Kidney epithelial cell (primary cell): ENCODE measurements at regions not wholly inside any gene's neighbourhood (a gene's known extent, or its start where the extent isn't known, plus 50 kb on each side); places are given as distances from the start of the nearest gene placed in this dataset.

ENCODE experiments used
- DNase-seq: peaks from one replicate; pipeline ENCODE4 v3.0.0-alpha.2; 2010; ENCODE audit warnings: low read depth
- H3K27me3 ChIP-seq: 2 replicates; pipeline ENCODE4 v1.6.0; 2011; ENCODE audit warnings: low read length; ENCODE audit not compliant: control insufficient read depth, insufficient read depth
- H3K36me3 ChIP-seq: 2 replicates; pipeline ENCODE4 v1.5.1; 2011; ENCODE audit warnings: low read length; ENCODE audit not compliant: control insufficient read depth, insufficient read depth
- H3K4me3 ChIP-seq: 2 replicates; pipeline ENCODE4 v1.5.1; 2011; ENCODE audit warnings: low read depth, mild to moderate bottlenecking, control low read depth, low read length
- TF ChIP-seq, protein P1 (sequence below): IDR thresholded peaks from 2 replicates; pipeline ENCODE4 v1.5.1; 2011; ENCODE audit warnings: mild to moderate bottlenecking, moderate library complexity, low read length, control low read depth, inconsistent platforms; ENCODE audit not compliant: insufficient read depth, poor library complexity, severe bottlenecking

DNA sequence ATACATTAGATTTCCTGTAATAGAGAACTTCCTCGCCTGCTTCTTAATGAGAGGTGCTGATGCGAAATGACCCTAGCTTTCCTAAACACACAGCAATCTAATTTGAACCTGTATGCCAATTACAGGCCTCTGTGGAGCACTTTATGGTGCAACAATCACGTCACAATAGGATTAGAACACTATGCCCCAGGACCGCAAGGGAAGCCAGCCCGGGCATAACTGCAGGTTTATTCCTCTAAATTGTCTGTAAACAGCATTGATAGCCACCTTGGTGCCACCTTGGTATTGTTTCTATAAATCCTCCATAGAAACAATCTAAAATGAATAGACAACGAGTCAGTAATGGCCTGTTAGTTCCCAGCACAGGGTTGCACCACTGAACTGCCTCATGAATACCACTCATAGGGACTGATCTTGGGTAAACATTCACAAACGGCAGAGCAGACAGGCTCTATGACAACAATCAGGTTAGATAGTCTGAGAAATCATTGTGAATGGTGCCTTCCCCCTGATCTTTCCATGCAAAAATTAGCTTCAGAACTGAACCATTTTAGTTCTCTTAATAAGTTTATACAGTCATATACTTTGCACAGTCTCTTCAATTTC, 182.5 kb upstream of the OBI1 start:
- no peaks in the 10 kb centered on the region for H3K27me3 ChIP-seq
- no peaks in the 10 kb centered on the region for H3K36me3 ChIP-seq
- TF ChIP-seq, protein P1, sequence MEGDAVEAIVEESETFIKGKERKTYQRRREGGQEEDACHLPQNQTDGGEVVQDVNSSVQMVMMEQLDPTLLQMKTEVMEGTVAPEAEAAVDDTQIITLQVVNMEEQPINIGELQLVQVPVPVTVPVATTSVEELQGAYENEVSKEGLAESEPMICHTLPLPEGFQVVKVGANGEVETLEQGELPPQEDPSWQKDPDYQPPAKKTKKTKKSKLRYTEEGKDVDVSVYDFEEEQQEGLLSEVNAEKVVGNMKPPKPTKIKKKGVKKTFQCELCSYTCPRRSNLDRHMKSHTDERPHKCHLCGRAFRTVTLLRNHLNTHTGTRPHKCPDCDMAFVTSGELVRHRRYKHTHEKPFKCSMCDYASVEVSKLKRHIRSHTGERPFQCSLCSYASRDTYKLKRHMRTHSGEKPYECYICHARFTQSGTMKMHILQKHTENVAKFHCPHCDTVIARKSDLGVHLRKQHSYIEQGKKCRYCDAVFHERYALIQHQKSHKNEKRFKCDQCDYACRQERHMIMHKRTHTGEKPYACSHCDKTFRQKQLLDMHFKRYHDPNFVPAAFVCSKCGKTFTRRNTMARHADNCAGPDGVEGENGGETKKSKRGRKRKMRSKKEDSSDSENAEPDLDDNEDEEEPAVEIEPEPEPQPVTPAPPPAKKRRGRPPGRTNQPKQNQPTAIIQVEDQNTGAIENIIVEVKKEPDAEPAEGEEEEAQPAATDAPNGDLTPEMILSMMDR, result no peak
- no peak overlapping the region for H3K4me3 ChIP-seq
- DNase-seq, result no peak

DNA sequence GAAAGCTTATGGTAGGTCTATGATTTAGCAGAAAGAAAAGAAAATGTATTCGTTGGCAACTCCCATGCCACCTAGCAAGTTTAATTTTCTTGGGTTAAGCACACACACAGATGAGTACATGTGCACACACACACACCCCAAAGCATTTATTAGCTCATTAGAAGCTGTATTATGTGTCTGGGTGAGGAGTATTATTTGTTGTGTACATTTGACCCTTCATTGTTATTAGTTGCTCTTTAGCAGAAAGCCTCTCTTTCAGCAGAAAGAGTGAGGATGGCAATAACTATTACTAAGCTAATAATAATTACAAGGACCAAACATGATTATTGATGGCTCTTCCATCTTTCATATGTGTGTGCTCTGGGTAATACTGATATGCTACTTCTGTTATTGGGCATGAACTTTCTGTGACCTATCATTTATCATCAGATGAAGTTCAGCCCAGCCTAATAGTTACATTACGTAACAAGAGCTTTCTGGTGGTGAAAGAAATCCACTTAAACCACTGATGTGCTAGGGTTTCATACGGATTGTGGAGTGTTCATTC, 177.4 kb upstream of the OBI1 start:
- TF ChIP-seq, protein P1, result no peak
- DNase-seq, result no peak
- no peak overlapping the region for H3K4me3 ChIP-seq
- H3K27me3 ChIP-seq, result no peaks in the 10 kb centered on the region
- no peaks in the 10 kb centered on the region for H3K36me3 ChIP-seq

DNA sequence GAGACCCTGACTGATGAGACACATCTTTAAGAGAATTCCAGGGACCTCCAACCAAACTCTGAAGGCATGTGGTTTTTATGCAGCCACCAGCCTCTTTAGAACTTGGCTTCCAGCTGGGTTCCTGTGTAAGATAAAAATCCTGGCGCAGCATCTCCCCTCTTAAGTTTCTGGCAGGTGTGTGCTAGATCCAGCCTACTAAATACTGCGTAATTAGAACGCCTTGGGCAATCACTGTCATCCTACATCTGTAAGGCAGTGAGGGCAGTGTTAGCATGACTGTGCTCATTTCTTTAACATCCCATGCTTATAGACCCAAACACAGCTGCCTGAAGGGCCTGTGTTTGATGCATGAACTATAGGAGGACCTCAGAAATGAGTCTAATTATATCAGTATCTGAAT, 173.5 kb upstream of the OBI1 start:
- Histone ChIP-seq H3K4me3 (no peak overlapping the region), H3K27me3 (no peaks in the 10 kb centered on the region), H3K36me3 (no peaks in the 10 kb centered on the region)
- no peak for DNase-seq
- TF ChIP-seq, protein P1, result no peak

DNA sequence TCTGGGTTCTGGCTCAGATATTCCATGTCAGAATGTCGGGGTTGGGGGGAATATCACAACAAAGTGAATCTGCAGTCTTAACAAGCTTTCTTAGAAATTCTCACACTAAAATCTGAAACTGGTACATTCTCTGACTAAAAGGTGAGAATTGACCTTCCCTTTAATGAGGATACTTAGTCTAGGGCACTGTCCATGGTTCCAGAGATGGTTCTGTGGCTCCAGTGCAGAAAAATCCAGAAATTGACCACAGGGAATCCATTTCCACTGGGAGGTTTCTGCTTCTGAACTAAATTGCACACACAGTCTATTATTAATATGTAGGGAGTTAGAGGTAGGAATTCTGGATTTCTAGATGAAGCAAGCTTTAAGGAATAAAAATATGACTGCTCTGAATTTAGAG, 171.6 kb upstream of the OBI1 start:
- Histone ChIP-seq H3K4me3 (no peak overlapping the region), H3K27me3 (no peaks in the 10 kb centered on the region), H3K36me3 (no peaks in the 10 kb centered on the region)
- DNase-seq, result no peak
- TF ChIP-seq, protein P1, result no peak

DNA sequence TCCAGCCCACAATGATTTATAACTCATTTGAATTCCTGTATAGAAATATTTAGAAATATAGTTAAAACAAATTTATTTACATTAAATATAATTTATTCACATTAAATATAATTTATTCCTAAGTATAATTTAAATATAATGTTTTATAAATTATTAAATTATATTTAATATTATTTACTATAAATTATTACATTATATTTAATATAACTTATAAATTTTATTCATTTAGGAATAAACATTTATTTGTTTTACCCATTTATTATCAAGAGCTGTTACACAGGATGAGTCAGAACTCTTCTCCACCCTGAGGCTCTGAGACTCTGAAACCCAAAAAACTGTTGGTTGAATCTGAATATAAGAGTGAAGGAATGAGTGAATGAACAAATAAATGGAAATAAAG, 170.9 kb upstream of the OBI1 start:
- TF ChIP-seq, protein P1, result no peak
- no peaks in the 10 kb centered on the region for H3K36me3 ChIP-seq
- no peak for DNase-seq
- H3K4me3 ChIP-seq, result no peak overlapping the region
- H3K27me3 ChIP-seq, result no peaks in the 10 kb centered on the region

DNA sequence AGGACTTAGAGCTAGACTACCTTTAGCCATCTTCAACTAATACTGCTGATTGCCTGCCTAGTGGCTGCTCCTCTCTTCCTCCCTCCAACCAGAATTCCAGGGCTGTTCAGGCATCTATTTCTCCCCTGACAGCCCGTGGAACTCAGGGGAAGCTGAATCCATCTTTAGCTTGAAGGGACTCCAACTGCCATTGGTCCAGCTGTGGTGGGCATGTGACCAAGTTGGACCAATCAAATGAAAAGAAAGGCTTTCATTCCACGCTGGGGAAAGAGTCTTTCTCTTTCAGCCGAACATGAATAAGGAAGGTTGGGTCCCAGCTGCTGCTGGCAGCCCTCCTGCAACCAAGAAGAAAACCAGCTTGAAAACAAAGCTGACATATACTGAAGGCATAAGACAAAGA, 168.5 kb upstream of the OBI1 start:
- DNase-seq, result no peak
- Histone ChIP-seq H3K27me3 (no peaks in the 10 kb centered on the region), H3K4me3 (no peak overlapping the region), H3K36me3 (no peaks in the 10 kb centered on the region)
- TF ChIP-seq, protein P1, result no peak
